ENCODE measurements at regions not wholly inside any gene's neighbourhood (a gene's known extent, or its start where the extent isn't known, plus 50 kb on each side); places are given as distances from the start of the nearest gene placed in this dataset.
A peak's percentile ranks its signal among the peaks of the same experiment; 100 is the strongest.
"Not testable (repeated sequence)": the region's sequence is repeated elsewhere in the genome, so short reads cannot be mapped to it uniquely, and the experiment has no call there.

DNA sequence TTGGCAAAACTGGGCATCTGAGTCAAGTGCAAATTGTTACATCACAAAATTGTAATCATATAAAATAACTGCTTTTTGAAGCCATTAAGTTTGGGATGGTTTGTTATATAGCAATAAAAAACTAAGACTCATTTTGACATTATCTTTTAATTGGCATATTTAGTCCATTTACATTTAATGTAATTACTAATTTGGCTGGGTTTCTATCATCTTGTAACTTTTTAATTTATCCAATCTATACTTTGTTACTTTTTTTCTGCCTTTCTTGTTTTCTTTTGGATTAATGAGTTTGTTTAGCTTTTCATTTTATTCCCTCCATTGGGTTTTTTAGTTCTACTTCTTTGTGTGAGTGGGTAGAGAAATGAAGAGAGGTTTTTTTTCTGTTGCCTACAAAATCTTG lies 76.3 kb downstream of the DRAM2 start:
- no peak for DNase-seq (ENCODE audit: low spot score)

GRCh38 chr1:111062624-111063023 lies 77.3 kb downstream of the DRAM2 start:
- no peak for DNase-seq (ENCODE audit: low spot score)

GRCh38 chr1:111062081-111062480 lies 77.8 kb downstream of the DRAM2 start:
- DNase-seq (ENCODE audit: low spot score): no peak

GRCh38 chr1:111054656-111055055 lies 85.2 kb downstream of the DRAM2 start:
- no peak for DNase-seq (ENCODE audit: low spot score)

GRCh38 chr1:111052246-111052645 lies 87.6 kb downstream of the DRAM2 start:
- no peak for DNase-seq (ENCODE audit: low spot score)

- DNase-seq (ENCODE audit: low spot score): not testable (repeated sequence)
These were observed 84.5 kb upstream of the LRIF1 start for GRCh38 chr1:111048253-111048652.

GRCh38 chr1:111045033-111045722 lies 81.5 kb upstream of the LRIF1 start:
- peak; percentile 16 for DNase-seq (ENCODE audit: low spot score)

DNA sequence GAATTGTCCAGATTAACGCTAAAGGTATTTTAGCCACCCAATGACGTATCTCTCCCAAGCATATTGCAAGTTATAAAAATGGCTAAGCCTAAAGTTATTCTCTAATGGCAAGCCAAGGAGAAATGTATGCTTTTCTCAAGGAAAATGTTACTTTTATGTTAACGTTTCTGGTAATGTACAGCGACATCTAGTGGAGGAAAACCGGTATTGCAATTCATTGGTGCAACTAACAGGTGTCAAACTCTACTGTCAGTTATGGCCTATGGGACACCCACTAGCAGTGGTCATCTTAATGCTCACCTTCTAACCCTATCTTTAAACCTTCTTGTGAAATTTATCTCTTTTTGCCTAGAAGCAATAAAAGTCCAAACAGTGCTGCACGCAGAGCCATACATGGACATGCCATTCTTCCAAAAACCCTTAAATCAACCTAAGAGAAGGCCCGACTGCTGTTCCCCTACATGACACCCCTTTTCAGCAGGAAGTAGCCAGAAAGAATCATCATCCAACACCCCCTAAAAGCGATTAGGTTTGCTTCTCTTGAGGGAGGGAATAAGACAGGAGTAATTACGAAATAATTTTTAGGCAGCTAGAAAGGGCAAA lies 68.7 kb upstream of the LRIF1 start:
- peak; percentile 11 for DNase-seq (ENCODE audit: low spot score)

- DNase-seq (ENCODE audit: low spot score): peak; percentile 60
These were observed 66.9 kb upstream of the LRIF1 start for GRCh38 chr1:111030590-111030989.

DNA sequence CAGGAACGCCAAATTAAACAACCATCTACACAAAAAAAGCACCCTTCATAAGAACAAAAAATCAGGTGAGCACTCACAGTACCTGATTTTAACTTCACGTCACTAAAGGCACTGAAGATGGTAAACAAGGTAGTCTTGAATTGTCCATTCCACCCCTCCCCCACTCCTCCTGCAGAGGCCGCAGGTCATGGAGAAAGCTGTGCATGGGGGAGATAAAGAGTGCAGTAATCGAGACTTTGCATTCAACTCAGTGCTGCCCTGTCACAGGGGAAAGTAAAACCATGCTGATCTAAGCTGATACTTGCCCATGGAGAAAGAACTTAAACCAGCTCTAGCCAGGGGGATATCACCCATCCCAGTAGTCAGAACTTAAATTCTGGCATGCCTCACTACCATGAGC lies 61.4 kb upstream of the LRIF1 start:
- no peak for DNase-seq (ENCODE audit: low spot score)

- DNase-seq (ENCODE audit: low spot score): no peak
These were observed 51.5 kb upstream of the LRIF1 start for GRCh38 chr1:111015222-111015621.

Data from SW480 (cell line).